ENCODE measurements at regions not wholly inside any gene's neighbourhood (a gene's known extent, or its start where the extent isn't known, plus 50 kb on each side); places are given as distances from the start of the nearest gene placed in this dataset.

DNA sequence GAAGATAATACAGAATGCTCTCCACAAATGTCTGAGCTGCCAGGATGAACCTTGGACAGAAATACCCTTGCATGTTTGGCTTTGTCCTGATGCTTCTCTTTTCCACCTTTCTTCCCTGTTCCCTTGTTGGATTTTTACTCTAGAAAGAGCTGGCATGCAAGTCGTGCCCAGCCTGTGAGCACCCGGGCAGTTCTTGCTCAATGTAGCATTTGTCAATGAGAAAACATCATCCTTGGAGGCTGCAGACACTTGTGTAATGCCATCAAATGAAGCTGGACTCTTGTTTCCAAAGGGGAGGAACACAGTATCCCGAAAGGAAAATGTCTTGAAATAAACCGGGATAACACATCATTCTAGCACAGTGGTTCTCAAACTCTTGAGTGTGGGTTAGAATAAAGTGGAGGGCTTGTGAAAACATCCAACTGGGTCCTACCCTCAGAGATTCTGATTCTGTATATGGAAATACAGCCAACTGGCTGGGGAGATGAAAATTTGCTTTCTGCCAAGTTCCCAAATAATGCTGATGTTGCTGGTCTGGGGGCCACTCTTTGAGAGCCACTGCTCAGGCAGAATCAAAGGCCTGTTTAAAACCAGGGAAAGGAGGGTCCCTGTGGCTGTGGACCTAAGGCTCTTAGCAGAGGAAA lies 237.2 kb downstream of the SPATA18 start:
- no peak for DNase-seq (ENCODE audit: low spot score)

DNA sequence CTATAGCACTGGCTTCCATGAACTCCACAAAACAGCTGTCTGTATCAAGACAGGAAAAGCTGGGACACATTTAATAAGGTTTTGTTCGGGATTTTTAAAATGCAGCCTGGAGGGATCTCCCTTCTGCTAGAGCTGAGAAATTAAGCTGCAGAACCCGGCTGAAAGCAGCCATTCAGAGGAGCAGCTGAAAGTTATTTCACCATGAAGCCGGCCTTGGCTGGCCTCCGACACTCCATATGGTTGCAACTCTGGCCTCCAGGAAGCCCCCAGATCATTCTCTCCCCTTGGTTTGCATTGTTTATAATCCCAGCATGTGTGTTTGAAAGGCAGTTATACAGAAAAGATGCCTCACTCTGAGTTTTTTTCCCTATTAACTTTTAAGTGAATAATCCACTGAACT lies 239.4 kb downstream of the SPATA18 start:
- no peak for DNase-seq (ENCODE audit: low spot score)

DNA sequence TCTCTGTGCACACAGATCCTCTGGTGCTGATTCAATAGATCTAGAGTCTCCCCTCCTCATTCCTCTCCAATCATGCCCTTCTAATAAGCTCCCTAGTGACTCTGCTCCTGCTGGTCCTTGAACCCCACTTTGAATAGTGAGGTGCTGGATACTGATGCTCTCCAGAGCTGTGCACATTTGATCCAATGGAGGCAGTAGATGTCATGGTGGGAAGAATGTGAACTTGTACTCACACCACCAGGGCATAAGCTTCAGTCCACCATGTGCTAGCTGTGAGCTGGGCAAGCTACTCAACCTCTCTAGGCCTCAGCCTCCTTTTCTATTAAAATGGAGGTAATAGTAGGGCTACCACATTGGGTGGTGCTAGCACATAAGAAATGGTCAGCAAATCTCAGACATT lies 241.1 kb downstream of the SPATA18 start:
- no peak for DNase-seq (ENCODE audit: low spot score)

DNA sequence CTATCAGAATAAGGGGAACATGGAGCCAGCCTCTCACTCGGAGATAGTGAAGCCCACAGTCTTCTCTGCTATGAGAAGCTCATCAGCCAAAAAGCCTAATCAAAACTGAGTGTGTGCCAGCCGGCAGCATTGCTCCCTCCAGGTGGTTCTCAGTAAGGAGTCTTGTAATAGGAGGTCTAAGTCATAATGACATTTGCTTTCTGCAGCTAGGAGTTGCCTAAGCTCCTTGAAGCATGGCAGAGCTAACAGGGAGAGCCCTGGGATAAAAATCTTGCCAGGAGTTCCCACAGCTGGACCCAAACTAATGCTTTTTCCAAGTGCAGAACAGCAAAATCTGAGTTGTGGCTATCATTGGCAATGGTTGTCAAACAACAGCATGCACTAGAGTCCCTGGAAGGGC lies 245.2 kb downstream of the SPATA18 start:
- DNase-seq (ENCODE audit: low spot score), result no peak

DNA sequence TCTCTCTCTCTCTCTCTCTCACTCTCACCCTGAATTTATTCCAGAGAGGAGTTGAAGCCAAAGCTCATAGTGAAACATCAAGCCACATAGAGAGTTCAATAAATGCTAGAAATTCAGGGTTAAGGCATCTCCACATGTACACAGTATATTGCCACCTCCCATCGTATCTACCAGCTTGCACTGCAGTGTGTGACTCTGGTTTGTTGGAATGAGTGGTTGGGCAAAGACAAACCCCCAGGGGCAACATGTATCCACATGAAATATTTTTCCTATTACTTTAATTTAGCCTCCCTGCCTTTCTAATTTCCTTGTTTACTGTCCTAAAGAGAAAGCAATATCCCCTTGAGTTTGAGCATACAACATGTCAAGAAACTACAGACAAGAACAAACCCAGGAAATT lies 247.3 kb downstream of the SPATA18 start:
- DNase-seq (ENCODE audit: low spot score), result no peak

DNA sequence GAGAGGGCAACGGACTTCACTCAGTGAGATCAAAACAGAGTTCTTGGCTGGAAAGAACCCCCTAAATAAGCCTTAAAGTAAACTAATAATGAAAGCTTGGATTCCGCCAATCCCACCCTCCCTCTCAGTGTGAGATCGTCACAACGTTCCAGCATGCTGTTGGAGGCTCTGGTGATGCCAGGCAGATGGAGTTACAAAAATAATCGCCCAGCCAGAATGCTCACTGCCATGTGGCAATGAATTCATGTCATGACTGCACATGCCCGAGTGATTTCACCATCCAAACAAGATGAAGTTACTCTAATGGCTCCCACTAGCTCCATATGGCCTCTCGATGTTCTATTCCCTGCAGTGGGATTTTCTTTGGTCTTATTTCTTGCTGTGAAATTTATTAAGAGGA lies 248.0 kb downstream of the SPATA18 start:
- DNase-seq (ENCODE audit: low spot score), result no peak

DNA sequence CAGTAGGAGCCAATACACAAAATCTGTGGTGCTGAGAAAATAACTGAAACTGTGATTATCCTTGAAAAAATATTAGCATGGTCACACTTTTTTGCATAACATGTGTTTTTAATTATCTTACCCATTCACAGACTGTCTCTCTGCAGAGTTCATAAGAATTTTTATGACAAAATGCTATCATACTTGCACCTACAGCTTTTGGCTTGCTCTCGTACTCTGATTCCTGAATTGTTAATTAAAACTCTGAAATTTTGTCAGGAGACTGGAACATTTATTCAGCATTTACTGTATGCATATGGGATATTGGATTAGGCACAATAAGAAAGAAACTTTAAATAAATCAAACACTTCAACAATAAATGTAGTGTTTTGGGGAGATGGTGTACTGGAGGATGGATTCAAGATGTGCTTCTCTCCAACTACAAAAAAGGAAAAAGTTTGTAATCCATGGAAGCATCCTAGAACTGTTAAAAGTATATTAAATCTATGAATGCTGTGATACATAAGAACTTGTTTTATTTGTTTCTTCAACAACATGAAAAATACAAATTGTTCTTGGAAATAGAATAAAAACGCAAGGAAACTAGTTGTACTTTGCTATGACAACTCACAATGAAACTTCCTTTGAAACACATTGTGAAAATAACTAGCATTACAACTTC lies 260.5 kb downstream of the SPATA18 start:
- DNase-seq (ENCODE audit: low spot score), result no peak

DNA sequence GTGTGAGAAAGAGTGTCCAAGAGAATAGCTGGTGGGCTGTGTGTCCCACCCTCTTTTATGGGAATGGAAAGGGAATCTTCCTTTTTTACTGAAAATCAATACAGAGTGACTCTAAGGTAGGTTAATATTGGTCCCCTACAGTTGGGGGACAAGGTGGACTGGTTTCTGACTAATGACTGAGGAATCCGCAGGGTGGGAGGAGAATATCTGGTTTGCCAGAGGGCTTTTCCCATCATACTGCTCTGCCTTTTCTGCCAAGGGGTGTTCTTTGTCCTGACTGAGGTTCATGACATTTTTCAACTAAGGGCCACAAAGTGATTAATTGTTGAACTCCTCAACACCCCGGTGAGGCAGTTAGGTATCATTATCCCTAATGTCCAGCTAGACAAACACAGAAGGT lies 261.6 kb downstream of the SPATA18 start:
- DNase-seq (ENCODE audit: low spot score), result peak; percentile 42

DNA sequence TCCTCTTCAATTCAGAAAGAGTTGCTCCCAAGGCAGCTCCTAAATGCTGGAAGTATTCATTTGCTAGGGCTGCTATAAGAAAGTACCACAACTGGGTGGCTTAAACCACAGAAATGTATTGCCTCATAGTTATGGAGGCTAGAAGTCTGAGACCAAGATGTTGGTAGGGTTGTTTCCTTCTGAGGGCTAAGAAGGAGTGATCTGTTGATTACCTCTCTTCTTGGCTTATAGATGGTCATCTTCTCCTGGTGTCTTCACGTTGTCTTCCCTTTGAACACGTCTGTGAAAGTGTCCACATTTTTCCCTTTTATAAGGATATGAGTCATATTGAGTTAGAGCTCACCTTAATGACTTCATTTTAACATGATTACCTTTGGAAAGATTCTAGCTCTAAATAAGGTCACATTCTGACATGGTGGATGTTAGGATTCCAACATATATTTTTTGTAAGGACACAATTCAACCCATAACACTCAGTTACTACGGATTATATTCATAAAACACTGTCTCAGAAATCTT lies 266.3 kb downstream of the SPATA18 start:
- peak; percentile 52 for DNase-seq (ENCODE audit: low spot score)

DNA sequence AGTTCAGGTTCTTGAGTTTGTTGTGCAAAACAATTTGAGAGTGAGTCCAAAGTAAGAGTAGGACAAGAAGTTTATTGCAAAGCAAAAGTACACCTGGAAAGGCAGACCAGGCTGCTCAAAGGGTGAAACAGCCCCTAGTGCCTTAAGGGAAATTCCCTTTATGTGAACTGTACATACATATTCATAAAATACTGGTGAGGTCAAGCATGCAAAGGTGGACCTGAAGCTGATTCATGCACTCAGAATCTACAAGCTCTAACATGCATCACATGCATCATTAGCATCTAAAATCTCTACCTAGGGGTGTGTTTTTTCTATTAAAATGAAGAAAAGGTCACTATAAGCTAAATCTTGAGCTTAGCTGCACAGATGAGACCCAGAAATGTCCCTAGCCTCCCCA lies 266.9 kb downstream of the SPATA18 start:
- peak; percentile 59 for DNase-seq (ENCODE audit: low spot score)

DNA sequence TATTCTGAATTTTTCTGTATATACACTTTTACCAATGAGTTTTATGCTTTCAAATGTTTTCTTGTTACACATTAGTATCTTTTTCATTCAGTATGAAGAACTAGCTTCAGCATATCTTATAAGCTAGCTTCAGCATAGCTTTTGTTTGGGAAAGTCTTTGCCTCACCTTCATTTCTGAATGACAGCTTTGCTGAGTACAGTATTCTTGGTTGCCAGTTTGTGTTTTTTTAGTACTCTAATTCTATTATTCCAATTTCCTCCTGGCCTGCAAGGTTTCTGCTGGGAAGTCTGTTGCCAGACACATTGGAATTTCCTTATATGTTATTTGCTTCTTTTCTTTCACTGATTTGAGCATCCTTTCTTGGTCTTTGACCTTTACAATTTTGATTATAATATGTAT lies 278.8 kb downstream of the SPATA18 start:
- no peak for DNase-seq (ENCODE audit: low spot score)

DNA sequence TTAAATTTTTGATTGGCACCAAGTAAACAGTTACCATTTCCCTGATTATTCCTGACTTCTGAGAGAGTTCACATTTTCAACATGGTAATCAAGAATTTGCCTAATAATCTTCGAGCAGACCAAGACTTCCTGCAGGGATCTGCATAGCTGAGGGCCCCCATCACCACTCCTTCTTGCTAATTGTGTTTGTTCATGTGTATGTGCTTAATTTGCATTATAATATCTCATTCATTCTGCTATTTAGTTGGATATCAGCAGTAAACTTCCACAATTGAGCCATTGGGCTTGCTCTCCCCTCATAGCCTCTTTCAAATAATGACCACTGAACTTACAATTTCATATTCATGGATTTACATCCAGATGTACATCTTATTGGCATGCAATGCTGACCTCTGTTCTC lies 292.5 kb downstream of the SPATA18 start:
- DNase-seq (ENCODE audit: low spot score), result no peak

DNA sequence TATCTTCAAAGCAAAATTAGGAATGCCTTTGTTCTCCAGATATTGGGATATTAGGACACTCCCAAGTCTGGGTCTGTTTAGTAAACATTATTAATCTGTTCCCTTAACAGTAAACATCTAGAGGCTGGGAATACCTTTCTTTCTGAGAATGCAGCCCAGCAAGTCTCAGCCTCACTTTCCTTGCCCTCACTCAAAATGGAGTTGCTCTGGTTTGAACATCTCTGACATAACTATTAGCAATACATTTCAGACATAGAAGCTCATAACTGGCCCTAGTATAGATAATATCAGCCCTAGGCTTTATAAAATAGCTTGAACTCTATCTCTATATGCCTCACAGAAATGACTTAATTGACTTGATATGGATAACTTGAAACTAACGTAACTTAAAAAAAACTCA lies 299.8 kb downstream of the SPATA18 start:
- DNase-seq (ENCODE audit: low spot score), result no peak

DNA sequence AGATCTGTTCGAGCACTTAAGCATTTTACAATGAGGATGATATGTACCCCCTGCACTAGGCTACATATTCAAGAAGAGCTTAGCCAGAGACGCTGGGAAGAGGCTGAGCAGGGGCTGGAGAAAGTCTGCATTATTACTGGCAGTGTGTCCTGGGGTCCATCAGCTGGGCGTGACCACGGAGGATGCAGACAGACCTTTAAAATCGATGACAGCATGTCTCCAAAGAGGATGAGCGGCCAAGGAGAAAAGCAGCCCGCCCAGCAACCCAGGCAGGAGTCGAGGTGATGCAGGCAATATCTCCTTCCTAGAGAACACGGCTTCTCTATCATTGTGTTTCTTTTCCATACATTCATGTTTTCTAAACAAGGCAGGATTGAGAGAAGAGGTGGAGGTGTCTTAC lies 300.7 kb downstream of the USP46 start:
- DNase-seq (ENCODE audit: low spot score), result no peak

DNA sequence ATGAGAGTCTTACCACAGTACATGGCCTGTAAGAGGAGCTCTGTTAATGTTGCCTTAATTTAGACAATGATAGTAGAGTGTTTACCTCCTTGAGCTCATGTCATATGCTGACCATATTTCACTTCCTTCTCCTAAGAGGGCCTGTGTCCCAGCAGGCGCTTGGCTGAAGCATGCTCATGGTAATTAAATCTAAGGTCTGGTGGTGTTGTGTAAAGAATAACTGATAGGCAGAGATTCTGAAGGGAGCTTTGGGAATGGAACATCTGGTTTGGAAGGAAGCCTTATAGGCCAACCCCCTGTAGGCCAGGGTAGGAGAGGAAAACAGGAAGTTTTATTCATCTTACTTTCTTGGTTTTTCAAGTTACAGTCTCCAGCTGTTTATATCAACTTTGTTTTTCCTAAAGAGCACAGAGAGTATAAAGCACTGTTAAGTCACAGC lies 300.2 kb downstream of the USP46 start:
- no peak for DNase-seq (ENCODE audit: low spot score)

DNA sequence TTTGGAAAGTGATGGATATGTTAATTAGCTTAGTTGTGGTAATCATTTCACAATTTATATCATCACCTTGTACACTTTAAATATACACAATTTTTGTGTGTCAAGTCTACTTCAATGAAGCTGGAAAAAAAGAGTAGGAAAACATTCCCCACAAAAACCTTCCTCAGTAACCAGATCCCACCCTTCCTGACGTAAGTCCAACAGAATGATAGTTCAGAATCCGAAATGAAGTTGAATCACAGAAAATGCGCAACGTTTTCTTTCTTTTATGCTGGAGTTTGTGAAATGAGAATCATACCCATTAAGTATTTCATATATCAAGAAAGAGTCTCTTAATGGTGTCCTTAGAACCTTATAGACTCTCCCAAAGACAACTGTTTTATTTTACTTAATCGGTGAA lies 292.9 kb downstream of the USP46 start:
- DNase-seq (ENCODE audit: low spot score), result no peak

DNA sequence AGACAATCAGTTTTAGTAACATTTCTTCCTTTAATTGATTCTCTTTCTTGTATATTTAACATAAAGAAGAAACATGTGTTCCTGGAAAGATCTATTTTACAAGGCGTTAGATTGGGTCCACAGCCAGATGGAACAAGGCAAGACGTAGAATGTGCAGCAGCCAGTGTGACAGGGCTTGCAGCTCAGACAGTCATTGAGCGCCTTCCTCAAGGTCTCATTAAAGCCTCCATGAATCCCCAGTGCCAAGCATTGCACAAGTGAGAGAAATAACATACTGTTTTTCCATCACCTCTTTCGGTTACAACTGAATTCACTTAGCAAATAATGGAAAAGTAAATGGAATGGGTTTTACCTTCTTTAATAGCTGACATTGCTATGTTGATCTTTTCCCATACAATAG lies 292.5 kb downstream of the USP46 start:
- DNase-seq (ENCODE audit: low spot score), result no peak

DNA sequence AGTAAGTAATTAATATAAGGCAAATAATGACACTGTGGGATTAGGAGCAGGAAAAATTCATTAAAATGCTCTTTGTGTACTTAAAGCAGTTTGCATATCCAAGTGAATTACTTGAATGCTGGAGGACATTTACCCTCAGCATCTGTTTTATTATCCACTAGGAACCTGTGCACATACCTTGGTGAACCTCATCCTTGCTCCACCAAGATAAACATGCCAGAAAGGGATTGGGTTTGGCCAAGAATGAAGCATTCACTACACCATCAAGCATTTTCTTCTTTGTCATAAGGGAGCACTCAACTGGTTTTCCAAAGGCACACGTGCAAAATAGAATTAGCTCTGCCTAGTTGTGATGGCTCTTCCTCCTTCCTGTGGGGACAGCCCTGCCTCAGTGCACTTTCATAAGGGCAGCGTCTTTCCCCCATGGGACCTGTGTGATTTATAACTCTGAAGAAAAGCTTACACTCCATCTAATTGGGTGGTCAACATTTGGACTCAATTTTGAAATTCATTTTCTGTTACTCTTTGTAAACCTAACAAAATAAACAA lies 291.7 kb downstream of the USP46 start:
- no peak for DNase-seq (ENCODE audit: low spot score)

DNA sequence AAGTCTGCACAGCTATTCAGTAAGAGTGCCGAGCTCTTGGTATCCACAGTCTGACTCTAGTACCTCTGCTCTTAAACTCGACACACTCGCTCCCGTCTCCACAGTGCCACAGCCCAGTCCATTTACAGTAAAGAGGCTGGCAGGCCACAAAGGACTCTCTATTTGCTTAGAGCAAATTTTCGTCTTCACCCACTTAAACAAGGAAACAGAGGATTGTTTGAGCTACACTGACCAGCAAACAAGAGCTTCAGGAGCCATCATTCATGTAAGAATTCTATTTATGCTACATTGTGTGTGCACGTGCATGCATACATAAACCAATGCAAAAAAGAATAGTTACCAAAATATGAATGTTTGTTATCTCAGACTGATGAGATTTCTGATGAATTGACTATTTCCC lies 290.2 kb downstream of the USP46 start:
- DNase-seq (ENCODE audit: low spot score), result no peak

DNA sequence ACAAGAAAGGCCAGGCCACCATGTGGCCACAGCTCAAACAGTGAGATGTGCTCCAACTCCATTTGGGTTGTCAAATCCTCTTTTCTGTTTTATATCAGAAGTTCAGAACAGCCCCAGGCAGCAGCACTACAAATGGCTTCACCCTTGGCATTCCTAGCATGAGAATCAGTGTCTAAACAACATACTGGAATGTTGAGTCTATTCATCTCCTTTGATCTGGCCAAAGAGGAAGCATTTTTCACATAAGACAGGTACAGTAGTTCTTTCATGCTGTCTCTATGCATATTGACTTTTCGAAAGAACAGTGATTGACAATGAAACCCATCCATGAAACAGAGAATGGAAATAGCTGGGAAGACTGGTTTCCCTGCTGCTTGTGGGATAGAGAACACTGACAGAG lies 289.5 kb downstream of the USP46 start:
- DNase-seq (ENCODE audit: low spot score), result peak; percentile 20

DNA sequence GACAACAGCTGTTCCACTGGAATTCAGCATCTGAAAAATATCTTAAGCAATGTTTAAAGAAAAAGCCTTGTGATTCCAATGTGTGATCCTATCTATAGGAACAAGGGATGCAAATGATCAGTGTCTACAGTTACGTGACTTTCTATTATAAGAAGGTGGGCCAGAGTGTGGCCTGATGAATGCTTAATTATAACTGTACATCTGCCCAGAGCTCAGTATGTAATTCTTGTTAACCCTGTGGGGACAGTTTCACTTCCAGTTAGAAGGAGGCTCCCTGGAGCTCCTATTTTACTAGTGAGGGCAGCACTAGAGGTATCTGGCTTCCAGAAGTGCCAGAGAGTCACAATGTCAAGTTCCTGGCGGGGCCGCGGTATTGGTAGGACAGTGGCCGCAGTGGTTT lies 288.5 kb downstream of the USP46 start:
- DNase-seq (ENCODE audit: low spot score), result no peak

DNA sequence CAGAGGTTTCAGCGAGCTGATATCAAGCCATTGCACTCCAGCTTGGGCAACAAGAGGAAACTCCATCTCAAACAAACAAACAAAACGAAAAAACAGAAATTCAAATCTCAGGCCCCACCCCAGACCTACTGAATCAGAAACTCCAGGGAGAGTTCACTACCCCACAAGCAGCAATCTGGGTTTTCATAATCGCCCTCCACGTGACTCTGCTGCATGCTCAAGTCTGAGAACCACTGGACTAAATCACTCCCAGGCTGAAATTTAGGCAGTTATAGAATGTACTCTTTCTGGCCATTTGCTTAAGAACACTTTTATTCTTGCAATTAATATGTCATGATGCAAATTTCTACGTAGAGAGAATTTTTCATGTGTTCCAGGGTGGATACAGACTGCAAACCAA lies 287.3 kb downstream of the USP46 start:
- no peak for DNase-seq (ENCODE audit: low spot score)

DNA sequence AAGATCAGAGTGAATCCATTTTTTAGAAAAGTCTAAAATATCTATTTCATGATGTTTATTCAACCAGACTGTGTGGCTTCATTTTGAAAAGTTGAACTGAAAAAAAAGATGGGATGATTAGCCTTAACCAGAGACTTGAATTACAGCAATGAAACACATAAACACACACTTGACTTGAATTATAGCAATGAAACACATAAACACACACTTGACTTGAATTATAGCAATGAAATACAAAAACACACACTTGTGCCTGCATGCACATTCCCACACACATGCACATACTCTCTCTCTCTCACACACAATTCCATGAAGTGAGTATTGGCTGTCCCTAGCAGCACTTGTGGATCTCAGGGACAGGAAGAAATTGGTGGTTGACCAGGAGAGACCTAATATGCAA lies 286.8 kb downstream of the USP46 start:
- DNase-seq (ENCODE audit: low spot score), result no peak

DNA sequence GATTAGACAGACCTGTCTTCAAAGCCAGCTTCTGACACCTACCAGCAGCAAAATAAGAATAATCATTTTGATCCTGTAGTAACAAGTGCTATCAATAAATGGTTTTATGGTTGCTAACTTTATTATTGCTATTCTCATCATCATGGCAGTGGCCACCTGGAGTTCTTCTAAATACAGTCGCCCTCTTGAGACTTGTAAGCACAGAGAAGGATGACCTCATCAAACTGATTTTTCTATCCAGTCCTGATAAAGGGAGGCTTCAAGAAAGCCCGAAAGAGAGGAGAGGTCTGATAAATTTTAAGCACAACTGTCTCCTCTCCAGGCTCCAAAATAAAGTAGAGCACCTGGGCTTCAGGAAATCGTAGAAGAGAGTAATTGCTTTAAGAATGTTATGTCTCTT lies 286.4 kb downstream of the USP46 start:
- DNase-seq (ENCODE audit: low spot score), result no peak

Data from kidney tubule cell (primary cell).